Endometrium (tissue), 2 donors: ENCODE measurements at regions not wholly inside any gene's neighbourhood (a gene's known extent, or its start where the extent isn't known, plus 50 kb on each side); places are given as distances from the start of the nearest gene placed in this dataset.
"Not testable (repeated sequence)": the region's sequence is repeated elsewhere in the genome, so short reads cannot be mapped to it uniquely, and the experiment has no call there.

Experiments used
- FAIRE-seq: peaks from 2 replicates; lab custom pipeline; 2012; peaks lifted over from hg19 to GRCh38; lab: Jason Lieb, UNC
- donor health status: control.
- donor health status: control.

DNA sequence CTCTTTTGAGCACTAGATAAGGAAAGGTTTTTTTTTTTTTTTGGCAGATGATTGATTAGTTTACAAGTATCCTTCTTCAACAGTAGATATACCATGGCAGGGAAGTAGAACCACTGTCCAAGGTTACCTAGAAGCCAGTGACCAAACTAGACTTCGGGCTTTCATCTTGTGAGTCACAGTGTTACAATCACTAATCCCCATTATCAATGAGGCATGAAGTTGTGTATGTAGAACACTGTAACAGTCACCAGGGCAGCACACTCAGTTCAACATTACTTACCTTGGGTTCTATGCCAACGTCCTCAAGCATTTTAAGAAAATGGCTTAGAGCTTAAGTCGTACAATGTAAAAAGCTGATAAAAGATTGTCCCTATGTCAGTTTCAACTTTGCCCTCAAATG lies 430.9 kb downstream of the ETS1 start:
- FAIRE-seq, result no peak

DNA sequence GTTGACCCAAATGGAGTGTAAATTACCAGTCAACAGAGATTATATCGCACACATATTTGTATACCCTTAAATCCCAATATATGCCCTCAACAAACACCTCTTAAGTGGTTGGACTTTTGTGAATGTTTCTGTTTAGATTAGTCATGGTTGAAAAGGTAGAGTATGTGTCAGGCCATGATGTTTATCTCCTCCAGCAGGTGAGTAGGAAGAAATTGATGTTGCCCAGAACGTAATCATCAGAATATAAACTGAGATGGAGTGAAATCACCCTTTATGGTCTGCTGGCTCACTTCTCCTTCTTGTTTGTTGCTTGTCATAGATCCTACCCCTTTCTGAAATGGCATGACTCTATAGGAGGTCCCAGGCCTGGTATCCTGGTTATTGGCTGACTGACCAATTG lies 431.8 kb downstream of the ETS1 start:
- no peak for FAIRE-seq

GRCh38 chr11:128153697-128154048 lies 433.7 kb downstream of the ETS1 start:
- FAIRE-seq, result no peak

DNA sequence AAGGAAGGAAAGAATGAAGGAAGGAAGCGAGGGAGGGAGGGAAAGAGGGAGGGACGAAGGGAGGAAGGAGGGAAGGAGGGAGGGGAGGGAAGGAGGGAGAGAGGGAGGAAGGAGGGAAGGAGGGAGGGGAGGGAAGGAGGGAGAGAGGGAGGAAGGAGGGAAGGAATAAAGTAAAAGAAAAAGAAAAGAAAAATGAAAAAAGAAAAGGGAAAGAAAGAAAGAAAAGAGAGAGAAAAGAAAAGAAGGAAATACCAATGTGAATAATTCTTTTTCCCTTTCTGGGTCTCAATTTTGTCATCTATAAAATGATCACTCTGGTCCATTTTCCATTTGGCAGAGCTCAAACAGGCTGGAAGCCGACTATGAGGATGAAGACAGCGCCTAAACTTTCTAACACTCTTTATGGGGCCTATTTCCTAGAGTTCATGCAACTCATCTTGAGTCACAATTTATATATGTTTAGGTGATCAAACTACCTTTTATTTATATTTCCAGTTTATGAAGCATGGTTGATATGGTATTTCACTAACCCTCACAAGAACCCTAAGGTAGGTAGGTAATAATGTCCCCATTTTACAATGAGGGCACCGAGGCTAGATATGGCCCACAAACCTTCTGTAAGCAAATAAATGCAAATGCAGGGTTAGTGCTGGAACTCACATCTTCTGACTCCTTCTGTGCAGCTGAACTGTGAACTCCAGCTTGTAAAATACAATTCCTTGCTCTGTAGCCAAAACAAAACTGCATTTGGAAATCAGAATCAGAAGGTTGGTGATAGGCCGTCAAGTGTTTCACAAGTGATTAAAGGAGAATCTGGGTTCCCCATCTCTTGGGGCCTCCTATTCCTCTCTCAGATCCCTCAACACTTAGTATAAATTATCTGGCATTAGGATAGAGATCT lies 434.3 kb downstream of the ETS1 start:
- no peak for FAIRE-seq

- no peak for FAIRE-seq
These were observed 435.6 kb downstream of the ETS1 start for GRCh38 chr11:128151780-128152179.

DNA sequence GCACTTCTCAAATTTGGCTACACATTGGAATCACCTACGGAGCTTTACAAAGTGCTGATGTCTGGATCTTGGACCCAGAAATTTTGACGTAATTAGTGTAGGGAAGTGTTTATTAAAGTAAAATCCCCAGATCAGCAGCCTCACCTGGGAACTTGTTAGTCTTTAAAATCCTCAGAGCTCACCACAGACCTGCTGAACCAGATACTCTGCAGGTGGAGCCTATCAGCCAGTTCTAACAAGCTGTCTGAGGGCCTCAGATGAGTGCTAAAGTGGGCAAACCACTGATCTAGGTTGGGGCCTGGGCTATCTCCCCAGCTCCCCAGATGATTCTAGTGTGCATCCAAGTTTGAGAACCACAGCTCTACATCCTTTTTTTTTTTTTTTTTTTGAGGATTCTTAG lies 436.0 kb downstream of the ETS1 start:
- no peak for FAIRE-seq

DNA sequence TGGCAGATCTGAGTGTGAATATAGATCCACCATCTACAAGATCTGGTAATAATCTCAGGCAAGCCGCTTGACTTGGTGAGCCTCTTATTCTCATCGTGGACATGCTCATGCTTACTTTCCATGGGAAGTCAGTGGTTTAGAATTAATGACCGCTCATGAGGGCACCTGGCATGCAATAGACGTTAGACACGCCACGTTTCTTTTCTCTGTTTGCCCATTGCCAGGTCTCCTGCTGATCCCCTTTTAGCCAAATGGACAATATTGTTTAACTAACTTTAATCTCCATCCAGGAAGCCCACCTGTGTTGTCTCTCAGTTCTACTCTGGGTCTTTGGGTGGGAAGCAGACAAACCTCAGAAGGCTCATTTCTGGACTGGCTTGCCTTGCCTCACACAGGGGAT lies 439.1 kb downstream of the ETS1 start:
- no peak for FAIRE-seq

DNA sequence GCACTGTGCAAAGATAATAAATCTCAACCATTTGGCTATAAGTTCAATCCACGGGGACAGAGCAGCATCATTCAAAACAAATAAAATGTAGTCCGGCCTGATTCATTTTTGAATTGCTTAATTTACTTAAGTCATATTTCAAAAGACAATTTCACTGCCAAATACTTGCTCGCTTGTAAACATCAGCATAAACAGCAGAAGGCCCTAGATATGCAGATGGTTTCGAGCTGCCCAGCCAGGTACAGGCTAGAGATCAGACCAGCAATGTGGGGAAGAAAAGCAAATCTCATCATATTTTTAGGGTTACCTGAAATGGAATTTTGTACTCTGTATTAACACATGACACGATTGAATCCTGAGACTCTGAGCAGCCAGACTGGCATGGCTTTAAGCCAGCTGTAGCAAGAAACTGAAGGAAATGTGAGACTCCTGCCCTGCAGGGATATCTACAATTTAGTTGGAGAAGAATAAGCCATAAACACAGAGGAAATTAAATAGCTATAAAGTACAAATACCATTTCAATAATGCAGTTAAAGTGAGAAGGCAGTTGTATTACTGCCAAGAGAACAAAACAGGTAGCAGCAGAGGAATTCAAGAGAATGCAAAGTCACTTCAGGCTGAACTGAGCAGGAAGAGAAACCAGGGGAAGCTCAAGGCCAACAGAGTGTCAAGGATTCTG lies 440.3 kb downstream of the ETS1 start:
- FAIRE-seq, result no peak

DNA sequence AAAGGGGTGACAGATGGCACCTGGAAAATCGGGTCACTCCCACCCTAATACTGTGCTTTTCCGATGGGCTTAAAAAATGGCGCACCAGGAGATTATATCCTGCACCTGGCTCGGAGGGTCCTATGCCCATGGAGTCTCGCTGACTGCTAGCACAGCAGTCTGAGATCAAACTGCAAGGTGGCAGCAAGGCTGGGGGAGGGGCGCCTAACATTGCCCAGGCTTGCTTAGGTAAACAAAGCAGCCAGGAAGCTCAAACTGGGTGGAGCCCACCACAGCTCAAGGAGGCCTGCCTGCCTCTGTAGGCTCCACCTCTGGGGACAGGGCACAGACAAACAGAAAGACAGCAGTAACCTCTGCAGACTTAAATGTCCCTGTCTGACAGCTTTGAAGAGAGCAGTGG lies 447.1 kb downstream of the ETS1 start:
- not testable (repeated sequence) for FAIRE-seq

GRCh38 chr11:128135451-128135850 lies 451.9 kb downstream of the ETS1 start:
- FAIRE-seq, result no peak

DNA sequence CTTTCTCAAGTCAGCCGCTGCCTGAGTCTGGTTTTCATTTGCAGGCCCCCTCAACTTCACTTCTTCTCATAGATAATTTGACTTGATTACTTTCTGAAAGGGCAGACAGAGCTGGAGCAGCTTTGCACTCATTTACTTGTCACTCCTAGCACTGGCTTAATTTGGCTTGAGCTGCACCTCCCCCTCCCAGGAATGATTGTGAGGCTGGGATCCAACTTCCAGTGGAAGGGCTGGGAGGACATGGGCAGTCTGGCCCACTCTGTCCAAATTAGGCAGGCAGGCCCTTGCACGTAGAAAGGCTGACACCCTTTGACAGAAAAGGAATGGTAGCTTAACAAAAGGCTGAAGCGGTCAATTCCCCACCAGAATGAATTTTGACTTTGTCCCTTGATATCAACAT lies 453.9 kb downstream of the ETS1 start:
- no peak for FAIRE-seq

DNA sequence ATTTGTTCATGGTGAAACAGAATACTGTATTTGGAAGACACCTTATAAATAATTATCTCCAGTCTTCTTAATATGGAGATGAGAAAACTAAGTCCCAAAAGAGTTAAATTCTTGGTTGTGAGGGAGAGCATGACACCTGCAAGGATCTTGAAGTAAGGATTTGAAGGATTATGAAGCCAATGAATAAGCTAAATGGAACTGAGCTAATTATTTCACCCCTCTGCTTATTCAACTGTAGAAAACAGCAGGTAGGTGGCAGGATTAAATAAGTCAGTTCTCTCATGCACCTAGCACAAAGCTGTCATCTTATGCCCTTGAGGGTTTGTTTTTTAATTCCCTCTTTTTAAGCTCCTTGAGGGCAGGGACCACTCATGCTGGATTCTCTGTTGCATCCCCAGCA lies 457.3 kb downstream of the ETS1 start:
- no peak for FAIRE-seq

DNA sequence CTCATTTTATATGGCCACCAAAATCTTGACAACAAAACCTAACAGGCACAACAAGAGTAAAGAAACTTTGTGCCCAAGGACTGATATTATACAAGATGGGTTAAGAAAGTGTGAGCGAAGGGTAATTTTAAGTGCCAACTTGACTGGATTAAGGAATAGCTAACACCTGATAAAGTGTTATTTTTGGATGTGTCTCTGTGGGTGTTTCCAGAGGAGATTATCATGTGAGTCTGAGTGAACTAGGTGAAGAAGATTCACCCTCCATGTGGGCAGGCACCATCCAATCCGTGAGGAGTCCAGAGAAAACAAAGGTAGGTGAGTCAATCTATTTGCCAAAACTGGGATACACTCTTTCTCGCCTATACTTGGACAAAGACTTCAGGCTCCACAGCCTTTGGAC lies 461.6 kb downstream of the ETS1 start:
- FAIRE-seq, result no peak

- no peak for FAIRE-seq
These were observed 470.5 kb downstream of the ETS1 start for GRCh38 chr11:128116885-128117284.

DNA sequence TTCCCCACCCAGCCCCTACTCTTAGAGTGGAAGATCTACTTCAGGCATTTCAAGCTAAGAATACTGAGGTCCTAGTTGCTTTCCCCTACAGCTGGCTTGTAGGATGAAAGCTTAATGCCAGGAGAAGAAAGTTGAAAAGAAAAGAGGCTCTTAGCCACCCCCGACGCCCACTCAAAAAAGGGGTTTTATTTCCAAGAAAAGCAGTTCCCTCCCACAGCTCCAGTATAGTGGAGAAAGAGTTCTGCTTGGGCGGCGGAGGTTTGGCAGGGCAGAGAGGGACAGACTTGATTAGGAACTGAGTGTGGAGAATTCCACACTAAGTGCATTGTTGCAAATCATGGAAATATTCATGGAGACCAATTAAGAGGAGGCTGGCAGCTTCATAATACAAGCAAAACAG lies 470.9 kb downstream of the ETS1 start:
- FAIRE-seq, result no peak

- no peak for FAIRE-seq
These were observed 481.4 kb downstream of the ETS1 start for GRCh38 chr11:128105950-128106349.

GRCh38 chr11:128105511-128105910 lies 481.8 kb downstream of the ETS1 start:
- FAIRE-seq, result no peak

- no peak for FAIRE-seq
These were observed 484.0 kb downstream of the ETS1 start for GRCh38 chr11:128103278-128103873.

DNA sequence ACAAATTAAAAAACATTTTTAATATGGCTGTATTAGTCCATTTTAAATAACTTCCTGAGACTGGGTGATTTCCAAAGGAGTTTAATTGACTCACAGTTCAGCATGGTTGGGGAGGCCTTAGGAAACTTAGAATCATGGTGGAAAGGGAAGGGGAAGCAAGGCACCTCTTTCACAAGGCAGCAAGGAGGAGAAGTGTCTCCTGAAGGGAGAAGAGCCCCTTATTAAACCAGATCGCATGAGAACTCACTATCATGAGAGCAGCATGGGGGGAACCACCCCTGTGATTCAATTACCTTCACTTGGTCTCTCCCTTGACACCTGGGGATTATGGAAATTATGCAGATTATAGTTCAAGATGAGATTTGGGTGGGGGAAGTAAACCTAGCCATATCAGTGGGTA lies 488.6 kb downstream of the ETS1 start:
- no peak for FAIRE-seq

- no peak for FAIRE-seq
These were observed 491.8 kb downstream of the ETS1 start for GRCh38 chr11:128095466-128095981.

GRCh38 chr11:128093689-128094088 lies 493.7 kb downstream of the ETS1 start:
- FAIRE-seq, result no peak

- FAIRE-seq, result no peak
These were observed 497.4 kb downstream of the ETS1 start for GRCh38 chr11:128089962-128090361.

DNA sequence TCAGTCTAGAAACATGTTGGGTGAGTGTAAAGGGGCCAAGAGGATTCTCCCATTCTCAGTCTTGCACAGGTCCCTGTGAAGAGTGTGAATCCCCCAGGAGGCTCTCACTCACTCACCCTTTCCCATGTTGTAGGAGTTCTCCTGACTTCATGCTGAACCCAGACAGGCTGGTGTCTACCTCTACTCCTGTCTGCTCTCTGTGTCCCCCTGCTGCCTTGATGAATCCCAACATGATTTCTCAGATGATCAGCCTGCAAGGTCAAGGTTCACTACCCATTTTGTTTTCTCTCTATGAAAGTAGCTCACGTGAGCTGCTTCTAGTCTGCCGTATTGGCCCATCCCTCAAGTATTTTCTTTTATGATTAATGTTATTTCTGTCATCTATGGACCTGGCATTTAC lies 500.6 kb downstream of the ETS1 start:
- FAIRE-seq, result no peak
